Ovary (tissue), 7 donors: ENCODE measurements at regions not wholly inside any gene's neighbourhood (a gene's known extent, or its start where the extent isn't known, plus 50 kb on each side); places are given as distances from the start of the nearest gene placed in this dataset.

Experiments
- DNase-seq, 5 donors: peaks; one replicate each; pipeline ENCODE4 v3.0.0-alpha.2; 2019 to 2020
- H3K27ac ChIP-seq, 2 donors: fragments of 200-600 bp; one replicate each; pipeline versions ENCODE4 v1.5.1 to v1.8.0; 2019 to 2022
- H3K27me3 ChIP-seq: fragments of 200-600 bp; one replicate; pipeline ENCODE4 v1.8.0; 2022
- H3K36me3 ChIP-seq: fragments of 200-600 bp; sonication (generic); one replicate; pipeline ENCODE4 v1.5.1; 2019
- H3K4me1 ChIP-seq: one replicate; pipeline ENCODE4 v1.8.1; 2013; ENCODE audit warnings: mild to moderate bottlenecking, moderate library complexity; ENCODE audit not compliant: insufficient read depth
- H3K4me3 ChIP-seq: fragments of 200-600 bp; sonication (generic); one replicate; pipeline ENCODE4 v1.5.1; 2017
- H3K9me3 ChIP-seq, 2 donors: fragments of 200-600 bp in 1 of 2; sonication (generic) in 1 of 2; one replicate each; pipeline versions ENCODE4 v1.5.1 to v1.8.1; 2013 to 2019; ENCODE audit warnings: mild to moderate bottlenecking in 1 of 2, moderate library complexity in 1 of 2
- CTCF ChIP-seq, 3 donors: fragments of 450-650 bp in 2 of 3; fragments of 200-600 bp in 1 of 3; IDR thresholded peaks; one replicate each; pipeline versions ENCODE4 v1.5.1 to v1.8.0; 2016 to 2022; ENCODE audit warnings: antibody characterized with exemption in 3 of 3, mild to moderate bottlenecking in 1 of 3
- EP300 ChIP-seq: sonication (generic); formaldehyde crosslinking; IDR thresholded peaks from one replicate; pipeline ENCODE4 v1.6.1; 2017; ENCODE audit warnings: antibody characterized with exemption
- POLR2A ChIP-seq: fragments of 450-650 bp; IDR thresholded peaks from one replicate; pipeline ENCODE4 v1.6.1; 2017; ENCODE audit warnings: antibody characterized with exemption, mild to moderate bottlenecking, moderate library complexity
- WGBS, 3 donors: extraction: QIAGEN DNeasy Blood & Tissue Kit in 1 of 3; methylation state at CpG; one replicate each; pipeline versions ENCODE4 v1.1.5 to v1.1.7; 2013 to 2017; 5-methylcytosine and 5-hydroxymethylcytosine counted together
- intact Hi-C, 4 donors: fragments of 100-400 bp; cut with DNase I; formaldehyde crosslinking; loops; one replicate each; pipeline versions ENCODE4 v1.11.0 to v1.15.1; 2022 to 2023
- donor health status: DM: no; HTN: no; CAD: no; lungs with moderate emphysema.
- donor health status: DM: no; HTN: no; CAD: no.
- donor health status: Bipolar disorder and iron deficiency.
- donor health status: DM: no; HTN: no; CAD: no.
- donor health status: DM: yes; HTN: yes; CAD: no.

GRCh38 chr4:91958596-91958995 is 345.2 kb upstream of the GRID2 start:
- 56 to 78% (median 60%) methylated on average over 2 of the region's 2 CpGs for WGBS, 3 donors
- Histone ChIP-seq H3K27ac (no peak overlapping the region), H3K36me3 (no peaks in the 10 kb centered on the region), H3K27me3 (no peaks in the 10 kb centered on the region), H3K4me3 (no peak overlapping the region), H3K4me1 (peaks cover 2% of the 10 kb centered on the region), H3K9me3 (no peaks in the 10 kb centered on the region)
- intact Hi-C loops, result no loop called here
- no peak for DNase-seq
- TF ChIP-seq POLR2A (no peak), EP300 (no peak), CTCF (IDR thresholded peaks at IDR 0.05) (no peak)

GRCh38 chr4:91961504-91961903 is 342.3 kb upstream of the GRID2 start:
- intact Hi-C loops, result no loop called here
- Histone ChIP-seq H3K36me3 (no peaks in the 10 kb centered on the region), H3K9me3 (no peaks in the 10 kb centered on the region), H3K27ac (no peak overlapping the region), H3K27me3 (no peaks in the 10 kb centered on the region), H3K4me1 (peaks cover 2% of the 10 kb centered on the region), H3K4me3 (no peak overlapping the region)
- TF ChIP-seq EP300 (no peak), CTCF (IDR thresholded peaks at IDR 0.05) (no peak), POLR2A (no peak)
- DNase-seq, result no peak

- peaks cover 2% of the 10 kb centered on the region for H3K4me1 ChIP-seq
- intact Hi-C loops, result no loop called here
- H3K36me3 ChIP-seq, result no peaks in the 10 kb centered on the region
- no peak overlapping the region for H3K27ac ChIP-seq
- H3K9me3 ChIP-seq, result no peaks in the 10 kb centered on the region
- H3K4me3 ChIP-seq, result no peak overlapping the region
- no peaks in the 10 kb centered on the region for H3K27me3 ChIP-seq
- DNase-seq, result no peak
- 1 to 11% (median 3%) methylated on average over 3 of the region's 3 CpGs for WGBS, 3 donors
- no peak for TF ChIP-seq EP300
Measured at GRCh38 chr4:91963486-91963885, 340.3 kb upstream of the GRID2 start.

- Histone ChIP-seq H3K9me3 (no peaks in the 10 kb centered on the region), H3K27me3 (no peaks in the 10 kb centered on the region), H3K36me3 (no peaks in the 10 kb centered on the region), H3K27ac (no peak overlapping the region), H3K4me3 (no peak overlapping the region), H3K4me1 (peaks cover 2% of the 10 kb centered on the region)
- DNase-seq, result no peak
- TF ChIP-seq POLR2A (no peak), CTCF (IDR thresholded peaks at IDR 0.05) (no peak), EP300 (no peak)
- intact Hi-C loops, result no loop called here
Measured at GRCh38 chr4:91965166-91965565, 338.6 kb upstream of the GRID2 start.

- 85 to 93% (median 92%) methylated on average over 1 of the region's 1 CpG for WGBS, 3 donors
- Histone ChIP-seq H3K27ac (no peak overlapping the region), H3K9me3 (no peaks in the 10 kb centered on the region), H3K27me3 (no peaks in the 10 kb centered on the region), H3K36me3 (no peaks in the 10 kb centered on the region), H3K4me3 (no peak overlapping the region), H3K4me1 (no peaks in the 10 kb centered on the region)
- intact Hi-C loops, result no loop called here
- TF ChIP-seq POLR2A (no peak), CTCF (IDR thresholded peaks at IDR 0.05) (no peak), EP300 (no peak)
- no peak for DNase-seq
Measured at GRCh38 chr4:91973479-91974153, 330.1 kb upstream of the GRID2 start.
